BJ (cell line): ENCODE measurements at regions not wholly inside any gene's neighbourhood (a gene's known extent, or its start where the extent isn't known, plus 50 kb on each side); places are given as distances from the start of the nearest gene placed in this dataset.

Source experiments
- CTCF ChIA-PET: fragments of 350-600 bp; formaldehyde crosslinking; extraction: SDS; loops from one replicate; lab custom pipeline; 2021; ENCODE audit warnings: antibody characterized with exemption, inconsistent platforms; lab: Yijun Ruan, JAX
- POLR2A ChIA-PET: fragments of 300-600 bp; sonication (Branson Sonifier 250); formaldehyde crosslinking; extraction: SDS; loops from one replicate; lab custom pipeline; 2021; ENCODE audit warnings: antibody characterized with exemption; lab: Charles Lee
- DNase-seq: peaks from one replicate; pipeline ENCODE4 v3.0.0-alpha.2; 2011; ENCODE audit warnings: low read depth
- H3K27me3 ChIP-seq: 2 replicates; pipeline ENCODE4 v1.6.0; 2011; ENCODE audit warnings: low read length; ENCODE audit not compliant: control insufficient read depth, insufficient read depth
- H3K36me3 ChIP-seq: 2 replicates; pipeline ENCODE4 v1.5.1; 2011; ENCODE audit warnings: low read length; ENCODE audit not compliant: control insufficient read depth, insufficient read depth
- H3K4me3 ChIP-seq: 2 replicates; pipeline ENCODE4 v1.5.1; 2011; ENCODE audit warnings: low read depth, mild to moderate bottlenecking, control low read depth, low read length
- TF ChIP-seq, protein P1 (sequence below): IDR thresholded peaks from 2 replicates; pipeline ENCODE4 v1.5.1; 2011; ENCODE audit warnings: low read depth, mild to moderate bottlenecking, control low read depth, inconsistent platforms, low read length, moderate library complexity; ENCODE audit not compliant: insufficient read depth

DNA sequence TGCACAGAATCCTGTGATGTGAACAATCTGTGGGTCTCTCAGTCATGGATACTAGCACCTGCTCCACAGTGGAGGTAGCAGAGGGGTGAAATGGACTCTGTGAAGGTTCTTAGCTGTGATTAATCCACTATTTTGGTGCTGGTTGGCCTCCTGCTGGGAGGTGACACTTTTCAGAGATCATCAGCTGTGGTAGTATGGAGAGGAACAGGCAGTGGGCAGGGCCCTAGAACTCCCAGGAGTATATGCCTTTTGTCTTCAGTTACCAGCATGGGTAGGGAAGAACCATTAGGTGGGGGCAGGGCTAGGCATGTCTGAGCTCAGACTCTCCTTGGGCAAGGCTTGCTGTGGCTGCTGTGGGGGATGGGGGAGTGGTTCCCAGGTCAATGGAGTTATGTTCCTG lies 54.0 kb upstream of the KCNJ15 start:
- POLR2A ChIA-PET = interaction anchor here (0.6 kb wide), 1 partner anchor 474 kb away, joined by 3 read pairs; no protein-coding TSS in a partner anchor
- TF ChIP-seq, protein P1, sequence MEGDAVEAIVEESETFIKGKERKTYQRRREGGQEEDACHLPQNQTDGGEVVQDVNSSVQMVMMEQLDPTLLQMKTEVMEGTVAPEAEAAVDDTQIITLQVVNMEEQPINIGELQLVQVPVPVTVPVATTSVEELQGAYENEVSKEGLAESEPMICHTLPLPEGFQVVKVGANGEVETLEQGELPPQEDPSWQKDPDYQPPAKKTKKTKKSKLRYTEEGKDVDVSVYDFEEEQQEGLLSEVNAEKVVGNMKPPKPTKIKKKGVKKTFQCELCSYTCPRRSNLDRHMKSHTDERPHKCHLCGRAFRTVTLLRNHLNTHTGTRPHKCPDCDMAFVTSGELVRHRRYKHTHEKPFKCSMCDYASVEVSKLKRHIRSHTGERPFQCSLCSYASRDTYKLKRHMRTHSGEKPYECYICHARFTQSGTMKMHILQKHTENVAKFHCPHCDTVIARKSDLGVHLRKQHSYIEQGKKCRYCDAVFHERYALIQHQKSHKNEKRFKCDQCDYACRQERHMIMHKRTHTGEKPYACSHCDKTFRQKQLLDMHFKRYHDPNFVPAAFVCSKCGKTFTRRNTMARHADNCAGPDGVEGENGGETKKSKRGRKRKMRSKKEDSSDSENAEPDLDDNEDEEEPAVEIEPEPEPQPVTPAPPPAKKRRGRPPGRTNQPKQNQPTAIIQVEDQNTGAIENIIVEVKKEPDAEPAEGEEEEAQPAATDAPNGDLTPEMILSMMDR = no peak
- CTCF ChIA-PET = interaction anchor here (1.6 to 2.5 kb wide), 5 partner anchors 10 to 491 kb away, joined by 3 to 10 read pairs (median 5); no protein-coding TSS in a partner anchor
- no peak for DNase-seq
- H3K36me3 ChIP-seq = no peaks in the 10 kb centered on the region
- no peaks in the 10 kb centered on the region; the same call in 1 of the 2 replicates for H3K27me3 ChIP-seq
- no peak overlapping the region for H3K4me3 ChIP-seq

DNA sequence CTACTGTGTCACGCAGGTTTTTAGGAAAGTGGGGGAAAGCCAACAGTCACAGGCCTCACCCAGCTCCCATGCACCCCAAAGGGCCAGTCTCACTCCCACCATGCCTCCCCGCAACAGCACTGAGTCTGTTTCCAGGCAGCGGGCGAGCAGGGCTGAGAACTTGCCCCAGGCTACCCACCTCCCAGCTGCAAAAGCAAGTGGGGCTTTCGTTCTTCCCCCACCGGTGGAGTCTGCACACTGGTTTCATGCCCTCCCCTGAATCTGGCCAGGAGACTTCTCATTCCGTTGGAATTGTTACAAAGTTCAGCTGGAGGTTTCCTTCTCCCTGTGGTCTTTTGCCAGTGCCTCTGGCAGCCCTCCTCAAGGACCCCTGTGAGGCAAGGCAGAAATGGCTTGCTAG lies 53.6 kb upstream of the KCNJ15 start:
- DNase-seq = no peak
- ChIA-PET CTCF (interaction anchor here (1.6 to 2.5 kb wide), 5 partner anchors 10 to 491 kb away, joined by 3 to 10 read pairs (median 5); no protein-coding TSS in a partner anchor), POLR2A (interaction anchor here (0.6 kb wide), 1 partner anchor 474 kb away, joined by 3 read pairs; no protein-coding TSS in a partner anchor)
- Histone ChIP-seq H3K36me3 (no peaks in the 10 kb centered on the region), H3K27me3 (peaks cover 2% of the 10 kb centered on the region; the same call in 1 of the 2 replicates), H3K4me3 (no peak overlapping the region)
- TF ChIP-seq, protein P1 = no peak

DNA sequence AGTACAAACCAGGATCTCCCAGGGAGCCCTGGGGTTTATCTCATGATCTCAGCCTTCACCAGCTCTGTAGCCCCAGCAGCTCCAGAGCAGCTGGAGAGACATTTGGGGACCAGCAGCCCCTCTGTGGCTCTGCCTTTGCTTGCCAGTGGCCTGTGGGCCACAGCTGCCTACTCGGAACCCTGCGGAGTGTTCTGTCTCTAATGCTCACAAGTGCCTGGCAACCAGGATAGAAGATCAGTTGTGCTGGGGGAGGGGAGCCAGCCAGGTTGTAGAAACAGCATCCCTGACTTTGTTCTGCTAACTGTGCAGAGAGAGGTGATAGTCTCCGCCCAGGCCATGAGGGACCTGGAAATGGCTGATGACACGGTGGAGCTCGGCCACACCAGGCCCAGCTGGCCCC lies 50.9 kb upstream of the KCNJ15 start:
- peaks cover 7% of the 10 kb centered on the region; the same call in 1 of the 2 replicates for H3K27me3 ChIP-seq
- TF ChIP-seq, protein P1 = no peak
- POLR2A ChIA-PET = no interaction called here
- DNase-seq = no peak
- no peak overlapping the region for H3K4me3 ChIP-seq
- H3K36me3 ChIP-seq = no peaks in the 10 kb centered on the region
- CTCF ChIA-PET = interaction anchor here (1.0 kb wide), 1 partner anchor 9 kb away, joined by 3 read pairs; no protein-coding TSS in a partner anchor

DNA sequence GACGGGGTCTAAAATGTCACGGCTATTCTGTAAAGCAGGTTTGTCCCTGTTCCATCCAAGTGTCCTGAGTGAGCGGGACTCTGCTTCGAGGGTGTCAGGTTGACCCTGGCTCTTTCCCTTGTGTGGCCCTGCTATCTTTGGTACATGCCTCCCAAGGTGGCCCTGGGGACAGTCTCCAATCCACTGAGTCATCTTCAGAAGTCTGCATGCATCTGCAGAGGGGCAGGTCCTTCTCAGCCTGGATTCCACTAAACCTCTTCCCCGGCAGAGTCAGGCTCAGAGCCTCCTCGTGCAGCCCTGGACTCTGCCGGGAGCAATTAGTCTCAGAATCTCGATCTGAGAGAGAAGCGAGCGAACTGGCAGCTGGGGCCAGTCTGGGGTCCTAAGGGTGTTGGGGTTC lies 50.1 kb upstream of the KCNJ15 start:
- TF ChIP-seq, protein P1 = no peak
- CTCF ChIA-PET = interaction anchor here (1.0 to 4.5 kb wide), 2 partner anchors 9 to 12 kb away, joined by 3 to 37 read pairs; no protein-coding TSS in a partner anchor
- Histone ChIP-seq H3K4me3 (no peak overlapping the region), H3K36me3 (no peaks in the 10 kb centered on the region), H3K27me3 (peaks cover 7% of the 10 kb centered on the region; the same call in 1 of the 2 replicates)
- DNase-seq = no peak
- POLR2A ChIA-PET = no interaction called here
